ENCODE measurements at regions not wholly inside any gene's neighbourhood (a gene's known extent, or its start where the extent isn't known, plus 50 kb on each side); places are given as distances from the start of the nearest gene placed in this dataset.

GRCh38 chr7:363626-364025 is 73.7 kb downstream of the FOXL3 start:
- Histone ChIP-seq H3K4me1 (peaks cover 9 to 38% (median 14%) of the 10 kb centered on the region in 3 donors), H3K4me3 (no peak overlapping the region), H3K36me3 (no peaks in the 10 kb centered on the region), H3K9me3 (peaks cover 0 to 1% (median 0%) of the 10 kb centered on the region in 3 donors), H3K27me3 (peaks cover 0 to 21% (median 0%) of the 10 kb centered on the region in 4 donors), H3K27ac (no peak overlapping the region)
- no peak for TF ChIP-seq POLR2A (IDR thresholded peaks at IDR 0.05)
- no peak for TF ChIP-seq CTCF (IDR thresholded peaks at IDR 0.05)
- WGBS, 2 donors, result 63 to 78% methylated on average over 11 to 13 of the region's 20 CpGs
- intact Hi-C loops (cut with DNase I), result no loop called here
- DNase-seq, result no peak

GRCh38 chr7:364536-364935 is 74.6 kb downstream of the FOXL3 start:
- Histone ChIP-seq H3K9me3 (no peaks in the 10 kb centered on the region), H3K4me1 (peaks cover 13 to 43% (median 14%) of the 10 kb centered on the region in 3 donors), H3K27me3 (peaks cover 0 to 26% (median 0%) of the 10 kb centered on the region in 4 donors), H3K27ac (no peak overlapping the region), H3K36me3 (no peaks in the 10 kb centered on the region), H3K4me3 (no peak overlapping the region)
- TF ChIP-seq CTCF (IDR thresholded peaks at IDR 0.05) (no peak), POLR2A (IDR thresholded peaks at IDR 0.05) (no peak)
- 90 to 92% methylated on average over 8 of the region's 11 CpGs for WGBS, 2 donors
- intact Hi-C loops (cut with DNase I), result no loop called here
- DNase-seq, result no peak

- Histone ChIP-seq H3K4me1 (peaks cover 5 to 39% (median 8%) of the 10 kb centered on the region in 3 donors), H3K27ac (no peak overlapping the region), H3K9me3 (no peaks in the 10 kb centered on the region), H3K27me3 (peaks cover 0 to 20% (median 0%) of the 10 kb centered on the region in 4 donors), H3K36me3 (no peaks in the 10 kb centered on the region), H3K4me3 (no peak overlapping the region)
- intact Hi-C loops (cut with DNase I), result no loop called here
- no peak for TF ChIP-seq POLR2A (IDR thresholded peaks at IDR 0.05)
- TF ChIP-seq CTCF (IDR thresholded peaks at IDR 0.05), result no peak
- WGBS, 2 donors, result 88 to 89% methylated on average over 17 to 23 of the region's 23 CpGs
- no peak for DNase-seq
Observed at GRCh38 chr7:365593-365992, 75.6 kb downstream of the FOXL3 start.

- DNase-seq, result no peak
- intact Hi-C loops (cut with DNase I), result no loop called here
- Histone ChIP-seq H3K4me3 (no peak overlapping the region), H3K4me1 (peaks cover 5 to 38% (median 8%) of the 10 kb centered on the region in 3 donors), H3K27me3 (peaks cover 0 to 19% (median 0%) of the 10 kb centered on the region in 4 donors), H3K36me3 (no peaks in the 10 kb centered on the region), H3K9me3 (no peaks in the 10 kb centered on the region), H3K27ac (no peak overlapping the region)
- 39 to 55% methylated on average over 18 of the region's 18 CpGs for WGBS, 2 donors
- TF ChIP-seq CTCF (IDR thresholded peaks at IDR 0.05), result no peak
Observed at GRCh38 chr7:366161-366803, 76.3 kb downstream of the FOXL3 start.

- Histone ChIP-seq H3K27me3 (peaks cover 0 to 19% (median 0%) of the 10 kb centered on the region in 4 donors), H3K9me3 (no peaks in the 10 kb centered on the region), H3K4me1 (peaks cover under 1 to 32% (median 5%) of the 10 kb centered on the region in 3 donors), H3K27ac (no peak overlapping the region), H3K4me3 (no peak overlapping the region), H3K36me3 (no peaks in the 10 kb centered on the region)
- no peak for TF ChIP-seq POLR2A (IDR thresholded peaks at IDR 0.05)
- no peak for TF ChIP-seq CTCF (IDR thresholded peaks at IDR 0.05)
- intact Hi-C loops (cut with DNase I), result no loop called here
- WGBS, 2 donors, result 91 to 100% methylated on average over 4 to 5 of the region's 9 CpGs
- DNase-seq, result no peak
Observed at GRCh38 chr7:367351-367901, 77.5 kb downstream of the FOXL3 start.
